Endothelial cell of umbilical vein (primary cell): ENCODE measurements at regions not wholly inside any gene's neighbourhood (a gene's known extent, or its start where the extent isn't known, plus 50 kb on each side); places are given as distances from the start of the nearest gene placed in this dataset.

Source experiments
- BruUV-seq: library from RNA; stranded (reverse); fragments of 400-500 nt; replicated peaks from 2 replicates; lab custom pipeline; 2021; lab: Mats Ljungman, UMichigan
- CTCF ChIA-PET: fragments of 300-600, 350-600 bp; sonication (Branson Sonifier 250); formaldehyde crosslinking; loops from one replicate; lab custom pipeline; 2021; ENCODE audit warnings: antibody characterized with exemption, inconsistent platforms; lab: Charles Lee
- POLR2A ChIA-PET: fragments of 300-600, 350-600 bp; sonication (Branson Sonifier 250); formaldehyde crosslinking; loops from one replicate; lab custom pipeline; 2021; ENCODE audit warnings: antibody characterized with exemption, inconsistent platforms; lab: Charles Lee
- DNase-seq: peaks from one replicate; pipeline ENCODE4 v3.0.0-alpha.2; 2011; ENCODE audit warnings: low read depth, low spot score
- FAIRE-seq: peaks from 2 replicates; lab custom pipeline; 2011; peaks lifted over from hg19 to GRCh38; lab: Jason Lieb, UNC
- H2AFZ ChIP-seq: 2 replicates; pipeline ENCODE4 v1.6.0; 2012; ENCODE audit warnings: low read depth, low read length, control low read depth, inconsistent platforms
- H3K27ac ChIP-seq: 2 replicates; pipeline ENCODE4 v1.5.1; 2011; ENCODE audit warnings: low read depth, mild to moderate bottlenecking, control low read depth, low read length, moderate library complexity; ENCODE audit not compliant: insufficient read depth
- H3K27me3 ChIP-seq, 2 experiments: 2 replicates each; pipeline versions ENCODE4 v1.6.0 to v1.6.1; 2011; ENCODE audit warnings: low read length in 2 of 2, mixed read lengths in 1 of 2; ENCODE audit not compliant: control insufficient read depth in 2 of 2, insufficient read depth in 2 of 2
- H3K36me3 ChIP-seq, 2 experiments: 2 replicates in 1 of 2; 3 replicates in 1 of 2; pipeline ENCODE4 v1.5.1; 2011; ENCODE audit warnings: low read length in 2 of 2, mild to moderate bottlenecking in 1 of 2, moderate library complexity in 1 of 2; ENCODE audit not compliant: control insufficient read depth in 2 of 2, insufficient read depth in 2 of 2; ENCODE audit errors: extremely low read depth in 1 of 2
- H3K4me1 ChIP-seq: 3 replicates; pipeline ENCODE4 v1.5.1; 2011; ENCODE audit warnings: mild to moderate bottlenecking, low read length; ENCODE audit not compliant: control insufficient read depth, insufficient read depth; ENCODE audit errors: extremely low read depth
- H3K4me2 ChIP-seq: 2 replicates; pipeline ENCODE4 v1.6.1; 2011; ENCODE audit warnings: low read length, control low read depth, mixed read lengths; ENCODE audit not compliant: insufficient read depth
- H3K4me3 ChIP-seq, 3 experiments: fragments of 200-600 bp in 1 of 3; sonication (generic), shearing (Covaris generic) in 1 of 3; replicated peaks in 1 of 3; 2 replicates each; pipeline ENCODE4 v1.5.1; 2011 to 2016; ENCODE audit warnings: control low read depth in 3 of 3, low read length in 3 of 3, mild to moderate bottlenecking in 2 of 3, inconsistent platforms in 1 of 3, low read depth in 1 of 3, moderate library complexity in 1 of 3; ENCODE audit not compliant: insufficient read depth in 1 of 3
- H3K79me2 ChIP-seq: 2 replicates; pipeline ENCODE4 v1.6.0; 2012; ENCODE audit warnings: low read length, inconsistent platforms; ENCODE audit not compliant: control insufficient read depth, insufficient read depth
- H3K9ac ChIP-seq: replicated peaks from 2 replicates; pipeline ENCODE3; 2011; ENCODE audit warnings: low read length, control low read depth; ENCODE audit not compliant: insufficient read depth; ENCODE audit errors: extremely low read depth
- H3K9me1 ChIP-seq: replicated peaks from 3 replicates; pipeline ENCODE4 v1.6.0; 2011; ENCODE audit warnings: mild to moderate bottlenecking, low read length; ENCODE audit not compliant: control insufficient read depth, insufficient read depth; ENCODE audit errors: extremely low read depth
- H3K9me3 ChIP-seq: replicated peaks from 2 replicates; pipeline ENCODE4 v1.5.1; 2012; ENCODE audit warnings: low read length, inconsistent platforms; ENCODE audit not compliant: control insufficient read depth, insufficient read depth
- H4K20me1 ChIP-seq: replicated peaks from 2 replicates; pipeline ENCODE3; 2011; ENCODE audit warnings: mild to moderate bottlenecking, low read length; ENCODE audit not compliant: control insufficient read depth, insufficient read depth; ENCODE audit errors: extremely low read depth
- EZH2 ChIP-seq: IDR thresholded peaks from 2 replicates; pipeline ENCODE4 v1.6.1; 2012; ENCODE audit warnings: borderline replicate concordance, low read depth, mild to moderate bottlenecking, moderate library complexity, low read length, inconsistent platforms; ENCODE audit not compliant: severe bottlenecking
- FOS ChIP-seq: IDR thresholded peaks from 2 replicates; pipeline ENCODE4 v1.6.1; 2011; ENCODE audit warnings: mild to moderate bottlenecking, low read length, moderate library complexity, borderline replicate concordance; ENCODE audit not compliant: insufficient read depth
- GATA2 ChIP-seq: IDR thresholded peaks from 2 replicates; pipeline ENCODE4 v1.7.0; 2011; ENCODE audit warnings: low read depth, mild to moderate bottlenecking, moderate library complexity, mixed read lengths, low read length; ENCODE audit not compliant: insufficient read length, insufficient read depth
- JUN ChIP-seq: IDR thresholded peaks from 2 replicates; pipeline ENCODE4 v1.6.1; 2011; ENCODE audit warnings: borderline replicate concordance, low read depth; ENCODE audit not compliant: insufficient read length, insufficient read depth
- MAX ChIP-seq: IDR thresholded peaks from 2 replicates; pipeline ENCODE4 v1.6.1; 2011; ENCODE audit not compliant: insufficient read depth, insufficient read length
- MYC ChIP-seq: IDR thresholded peaks from one replicate; pipeline ENCODE4 v1.6.1; 2011; ENCODE audit warnings: mild to moderate bottlenecking, low read depth, low read length
- POLR2A ChIP-seq: IDR thresholded peaks from 2 replicates; pipeline ENCODE4 v1.6.1; 2012; ENCODE audit warnings: low read depth, mild to moderate bottlenecking, control low read depth, low read length
- POLR2AphosphoS5 ChIP-seq: IDR thresholded peaks from 2 replicates; pipeline ENCODE4 v1.6.1; 2012; ENCODE audit warnings: low read depth, mild to moderate bottlenecking, control low read depth, low read length, moderate library complexity; ENCODE audit not compliant: insufficient read depth
- dilution Hi-C: fragments of 300-500 bp; cut with MboI; formaldehyde crosslinking; loops from one replicate; pipeline ENCODE4 v1.15.0; 2019; ENCODE audit warnings: low sequenced_read_pairs; ENCODE audit not compliant: extremely low pct_ligation_motif_present
- intact Hi-C: fragments of 100-400 bp; cut with micrococcal nuclease; formaldehyde crosslinking; loops from one replicate; pipeline ENCODE4 v1.10.0; 2022
- TF ChIP-seq, protein P1 (sequence below), 2 donors: IDR thresholded peaks; 1 replicate in 1 of 2; 2 replicates in 1 of 2; pipeline ENCODE4 v1.5.1; 2011; ENCODE audit warnings: low read length in 2 of 2, mild to moderate bottlenecking in 2 of 2, moderate library complexity in 2 of 2, control low read depth in 1 of 2, inconsistent platforms in 1 of 2, low read depth in 1 of 2; ENCODE audit not compliant: insufficient read depth in 1 of 2; ENCODE audit errors: extremely low read depth in 1 of 2

DNA sequence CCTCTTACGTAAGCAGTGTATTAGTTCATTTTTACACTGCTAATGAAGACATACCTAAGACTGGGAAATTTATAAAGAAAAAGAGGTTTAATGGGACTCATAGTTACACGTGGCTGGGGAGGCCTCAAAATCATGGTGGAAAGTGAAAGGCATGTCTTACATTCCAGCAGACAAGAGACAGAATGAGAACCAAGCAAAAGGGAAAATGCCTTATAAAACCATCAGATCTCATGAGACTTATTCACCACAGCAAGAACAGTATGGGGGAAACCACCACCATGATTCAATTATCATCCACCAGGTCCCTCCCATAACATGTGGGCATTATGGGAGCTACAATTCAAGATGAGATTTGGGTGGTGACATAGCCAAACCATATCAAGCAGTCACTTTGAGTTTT lies 126.3 kb upstream of the CXCL12 start:
- no peak overlapping the region for H3K27ac ChIP-seq
- CTCF ChIA-PET = no interaction called here
- TF ChIP-seq, protein P1, sequence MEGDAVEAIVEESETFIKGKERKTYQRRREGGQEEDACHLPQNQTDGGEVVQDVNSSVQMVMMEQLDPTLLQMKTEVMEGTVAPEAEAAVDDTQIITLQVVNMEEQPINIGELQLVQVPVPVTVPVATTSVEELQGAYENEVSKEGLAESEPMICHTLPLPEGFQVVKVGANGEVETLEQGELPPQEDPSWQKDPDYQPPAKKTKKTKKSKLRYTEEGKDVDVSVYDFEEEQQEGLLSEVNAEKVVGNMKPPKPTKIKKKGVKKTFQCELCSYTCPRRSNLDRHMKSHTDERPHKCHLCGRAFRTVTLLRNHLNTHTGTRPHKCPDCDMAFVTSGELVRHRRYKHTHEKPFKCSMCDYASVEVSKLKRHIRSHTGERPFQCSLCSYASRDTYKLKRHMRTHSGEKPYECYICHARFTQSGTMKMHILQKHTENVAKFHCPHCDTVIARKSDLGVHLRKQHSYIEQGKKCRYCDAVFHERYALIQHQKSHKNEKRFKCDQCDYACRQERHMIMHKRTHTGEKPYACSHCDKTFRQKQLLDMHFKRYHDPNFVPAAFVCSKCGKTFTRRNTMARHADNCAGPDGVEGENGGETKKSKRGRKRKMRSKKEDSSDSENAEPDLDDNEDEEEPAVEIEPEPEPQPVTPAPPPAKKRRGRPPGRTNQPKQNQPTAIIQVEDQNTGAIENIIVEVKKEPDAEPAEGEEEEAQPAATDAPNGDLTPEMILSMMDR (IDR thresholded peaks at IDR 0.05; ENCODE audit: extremely low read depth in 1 of 2, insufficient read depth in 1 of 2, low read depth in 1 of 2, low read length in 2 of 2) = no peak
- TF ChIP-seq EZH2 = no peak
- TF ChIP-seq FOS = no peak
- no peak for TF ChIP-seq GATA2
- TF ChIP-seq POLR2AphosphoS5 = no peak
- TF ChIP-seq MAX = no peak
- no peak for TF ChIP-seq POLR2A
- no peak for TF ChIP-seq MYC
- TF ChIP-seq JUN = no peak
- no TSS peak for BruUV-seq
- no peaks in the 10 kb centered on the region for H3K36me3 ChIP-seq
- H3K4me2 ChIP-seq = no peak overlapping the region
- H3K79me2 ChIP-seq = no peaks in the 10 kb centered on the region
- dilution Hi-C loops = no loop called here
- H3K27me3 ChIP-seq = no peaks in the 10 kb centered on the region
- H3K9me1 ChIP-seq = no peaks in the 10 kb centered on the region
- FAIRE-seq (no peak), DNase-seq (no peak)
- intact Hi-C loops = no loop called here
- no peaks in the 10 kb centered on the region for H4K20me1 ChIP-seq
- H3K4me3 ChIP-seq = no peak overlapping the region
- H3K4me1 ChIP-seq = no peaks in the 10 kb centered on the region
- H2AFZ ChIP-seq = no peak overlapping the region
- no peak overlapping the region for H3K9ac ChIP-seq
- POLR2A ChIA-PET = no interaction called here
- H3K9me3 ChIP-seq = no peaks in the 10 kb centered on the region
